Right lobe of liver (tissue), 4 donors: ENCODE measurements at regions not wholly inside any gene's neighbourhood (a gene's known extent, or its start where the extent isn't known, plus 50 kb on each side); places are given as distances from the start of the nearest gene placed in this dataset.
"Not testable (repeated sequence)": the region's sequence is repeated elsewhere in the genome, so short reads cannot be mapped to it uniquely, and the experiment has no call there.

ENCODE experiments used
- POLR2A ChIP-seq: fragments of 450-650 bp; IDR thresholded peaks from one replicate; pipeline ENCODE4 v1.6.1; 2017; ENCODE audit warnings: antibody characterized with exemption, mild to moderate bottlenecking
- TF ChIP-seq, protein P1 (sequence below), 4 donors: fragments of 200-600 bp in 3 of 4; fragments of 450-650 bp in 1 of 4; IDR thresholded peaks; one replicate each; pipeline versions ENCODE4 v1.5.1 to v1.8.0; 2016 to 2022; ENCODE audit warnings: antibody characterized with exemption in 4 of 4, mild to moderate bottlenecking in 2 of 4
- donor health status: DM: no; HTN: no; CAD: no.
- donor health status: DM: no; HTN: no; CAD: no.
- donor health status: DM: no; HTN: yes; CAD: no.

DNA sequence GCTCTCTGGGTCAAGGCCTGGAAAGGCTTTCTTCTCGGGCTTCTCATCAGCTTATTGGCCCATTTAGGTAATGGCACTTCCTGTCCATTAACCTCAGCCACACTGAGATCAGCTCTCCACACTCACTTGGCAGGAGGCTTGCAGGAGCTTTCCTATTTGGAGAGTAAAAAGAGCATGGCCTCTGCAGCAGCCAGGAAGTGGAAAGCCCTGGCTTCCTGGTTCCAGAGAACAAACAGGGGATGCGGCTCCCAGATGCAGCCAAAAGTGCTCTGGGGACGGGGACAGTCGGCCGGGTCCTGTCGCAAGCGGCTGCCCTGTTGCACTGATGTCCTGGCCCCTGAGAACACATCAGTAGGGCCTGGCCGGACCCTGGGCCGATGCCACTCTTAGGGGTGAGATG lies 4462.4 kb upstream of the TPTE start:
- TF ChIP-seq, protein P1, sequence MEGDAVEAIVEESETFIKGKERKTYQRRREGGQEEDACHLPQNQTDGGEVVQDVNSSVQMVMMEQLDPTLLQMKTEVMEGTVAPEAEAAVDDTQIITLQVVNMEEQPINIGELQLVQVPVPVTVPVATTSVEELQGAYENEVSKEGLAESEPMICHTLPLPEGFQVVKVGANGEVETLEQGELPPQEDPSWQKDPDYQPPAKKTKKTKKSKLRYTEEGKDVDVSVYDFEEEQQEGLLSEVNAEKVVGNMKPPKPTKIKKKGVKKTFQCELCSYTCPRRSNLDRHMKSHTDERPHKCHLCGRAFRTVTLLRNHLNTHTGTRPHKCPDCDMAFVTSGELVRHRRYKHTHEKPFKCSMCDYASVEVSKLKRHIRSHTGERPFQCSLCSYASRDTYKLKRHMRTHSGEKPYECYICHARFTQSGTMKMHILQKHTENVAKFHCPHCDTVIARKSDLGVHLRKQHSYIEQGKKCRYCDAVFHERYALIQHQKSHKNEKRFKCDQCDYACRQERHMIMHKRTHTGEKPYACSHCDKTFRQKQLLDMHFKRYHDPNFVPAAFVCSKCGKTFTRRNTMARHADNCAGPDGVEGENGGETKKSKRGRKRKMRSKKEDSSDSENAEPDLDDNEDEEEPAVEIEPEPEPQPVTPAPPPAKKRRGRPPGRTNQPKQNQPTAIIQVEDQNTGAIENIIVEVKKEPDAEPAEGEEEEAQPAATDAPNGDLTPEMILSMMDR (IDR thresholded peaks at IDR 0.05), result not testable (repeated sequence)
- TF ChIP-seq POLR2A, result not testable (repeated sequence)
